ENCODE measurements at regions not wholly inside any gene's neighbourhood (a gene's known extent, or its start where the extent isn't known, plus 50 kb on each side); places are given as distances from the start of the nearest gene placed in this dataset.
"Not testable (repeated sequence)": the region's sequence is repeated elsewhere in the genome, so short reads cannot be mapped to it uniquely, and the experiment has no call there.

- no peak for ATAC-seq
- H3K27ac ChIP-seq = no peak overlapping the region
- intact Hi-C loops (cut with DNase I; ENCODE audit: low total_unique reads) (no loop called here), in situ Hi-C loops (cut with MboI; ENCODE audit: low sequenced_read_pairs in 4 of 4) (no loop called here)
- DNase-seq = no peak
- TF ChIP-seq, protein P1, sequence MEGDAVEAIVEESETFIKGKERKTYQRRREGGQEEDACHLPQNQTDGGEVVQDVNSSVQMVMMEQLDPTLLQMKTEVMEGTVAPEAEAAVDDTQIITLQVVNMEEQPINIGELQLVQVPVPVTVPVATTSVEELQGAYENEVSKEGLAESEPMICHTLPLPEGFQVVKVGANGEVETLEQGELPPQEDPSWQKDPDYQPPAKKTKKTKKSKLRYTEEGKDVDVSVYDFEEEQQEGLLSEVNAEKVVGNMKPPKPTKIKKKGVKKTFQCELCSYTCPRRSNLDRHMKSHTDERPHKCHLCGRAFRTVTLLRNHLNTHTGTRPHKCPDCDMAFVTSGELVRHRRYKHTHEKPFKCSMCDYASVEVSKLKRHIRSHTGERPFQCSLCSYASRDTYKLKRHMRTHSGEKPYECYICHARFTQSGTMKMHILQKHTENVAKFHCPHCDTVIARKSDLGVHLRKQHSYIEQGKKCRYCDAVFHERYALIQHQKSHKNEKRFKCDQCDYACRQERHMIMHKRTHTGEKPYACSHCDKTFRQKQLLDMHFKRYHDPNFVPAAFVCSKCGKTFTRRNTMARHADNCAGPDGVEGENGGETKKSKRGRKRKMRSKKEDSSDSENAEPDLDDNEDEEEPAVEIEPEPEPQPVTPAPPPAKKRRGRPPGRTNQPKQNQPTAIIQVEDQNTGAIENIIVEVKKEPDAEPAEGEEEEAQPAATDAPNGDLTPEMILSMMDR (IDR thresholded peaks at IDR 0.05 in 4 of 5, conservative IDR thresholded peaks at IDR 0.05 in 1 of 5) = no peak
- no peak for TF ChIP-seq POLR2A (IDR thresholded peaks at IDR 0.05)
- H3K36me3 ChIP-seq = no peaks in the 10 kb centered on the region
- H3K9me3 ChIP-seq = no peaks in the 10 kb centered on the region
- H3K27me3 ChIP-seq = no peaks in the 10 kb centered on the region
- peaks cover 6 to 9% of the 10 kb centered on the region in 2 donors for H3K4me1 ChIP-seq
- no peak overlapping the region for H3K4me3 ChIP-seq
These were observed 134.7 kb upstream of the RFLNA start for GRCh38 chr12:124160097-124160756.

- DNase-seq = not testable (repeated sequence)
These were observed 133.5 kb upstream of the RFLNA start for GRCh38 chr12:124161402-124161801.

DNA sequence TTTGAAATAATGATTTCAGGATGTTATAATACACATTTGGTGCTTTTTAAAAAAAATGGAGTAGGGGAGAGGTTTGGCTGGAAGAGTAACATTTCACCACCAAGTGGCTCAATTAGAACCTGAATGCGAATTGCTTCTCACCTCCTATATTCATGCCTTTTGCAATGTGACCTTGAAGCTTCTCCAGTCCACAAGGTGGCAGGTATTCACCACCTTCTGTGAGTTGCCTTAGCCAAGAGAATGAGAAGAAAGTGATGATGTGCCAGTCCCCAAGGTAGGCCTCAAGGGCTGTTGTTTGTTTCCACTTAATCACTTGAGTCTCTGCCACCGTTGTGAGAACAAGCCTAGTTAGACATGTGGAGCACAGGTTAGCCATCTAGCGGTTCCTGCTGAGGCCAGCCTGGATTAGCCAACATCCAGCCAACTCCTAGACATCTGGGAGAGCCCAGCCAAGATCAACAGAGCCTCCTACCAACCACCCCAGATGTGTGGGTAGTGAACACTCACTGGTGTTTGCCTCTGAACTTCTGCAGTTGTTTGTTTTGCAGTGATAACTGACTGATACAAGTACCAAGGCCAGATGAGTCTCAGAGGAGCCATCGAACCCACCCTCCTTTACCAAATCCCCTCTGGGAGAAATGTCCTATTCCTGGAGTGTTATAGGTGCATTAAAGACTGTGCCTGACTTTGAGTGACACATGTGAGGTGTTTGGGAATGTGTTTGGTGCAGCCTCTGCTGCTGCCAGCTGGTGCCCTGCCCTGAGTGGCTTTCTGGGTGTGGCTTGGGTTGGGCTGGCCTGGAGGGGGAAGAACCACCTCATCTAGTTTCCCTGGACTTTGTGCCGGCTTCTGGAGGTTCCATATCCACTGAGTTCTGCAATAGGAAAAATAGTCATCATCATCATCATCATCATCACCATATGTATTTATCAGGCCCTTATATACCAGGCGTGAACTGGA lies 132.5 kb upstream of the RFLNA start:
- no peak for ATAC-seq
- no peaks in the 10 kb centered on the region for H3K27me3 ChIP-seq
- no peak overlapping the region for H3K4me3 ChIP-seq
- in situ Hi-C loops (cut with MboI; ENCODE audit: low sequenced_read_pairs in 4 of 4) (no loop called here), intact Hi-C loops (cut with DNase I; ENCODE audit: low total_unique reads) (no loop called here)
- no peaks in the 10 kb centered on the region for H3K9me3 ChIP-seq
- peaks cover 6 to 8% of the 10 kb centered on the region in 2 donors for H3K4me1 ChIP-seq
- H3K36me3 ChIP-seq = no peaks in the 10 kb centered on the region
- DNase-seq = no peak
- no peak overlapping the region for H3K27ac ChIP-seq
- TF ChIP-seq, protein P1 (IDR thresholded peaks at IDR 0.05 in 4 of 5, conservative IDR thresholded peaks at IDR 0.05 in 1 of 5) = no peak

More at GRCh38 chr12:124161402-124161801, 133.5 kb upstream of the RFLNA start:
- intact Hi-C loops (cut with DNase I; ENCODE audit: low total_unique reads); H3K27ac ChIP-seq; H3K4me1 ChIP-seq; H3K36me3 ChIP-seq; ATAC-seq; H3K4me3 ChIP-seq; H3K9me3 ChIP-seq; H3K27me3 ChIP-seq; in situ Hi-C loops (cut with MboI; ENCODE audit: low sequenced_read_pairs in 4 of 4): not testable (repeated sequence)

GRCh38 chr12:124165695-124166094 lies 129.2 kb upstream of the RFLNA start:
- in situ Hi-C loops (cut with MboI; ENCODE audit: low sequenced_read_pairs in 4 of 4) = no loop called here
- H3K4me1 ChIP-seq = peaks cover 0 to 3% of the 10 kb centered on the region in 2 donors
- no peaks in the 10 kb centered on the region for H3K27me3 ChIP-seq
- ATAC-seq (no peak), DNase-seq (no peak)
- intact Hi-C loops (cut with DNase I; ENCODE audit: low total_unique reads) = no loop called here
- TF ChIP-seq, protein P1 (IDR thresholded peaks at IDR 0.05 in 4 of 5, conservative IDR thresholded peaks at IDR 0.05 in 1 of 5) = no peak
- TF ChIP-seq POLR2A (IDR thresholded peaks at IDR 0.05) = no peak
- no peaks in the 10 kb centered on the region for H3K9me3 ChIP-seq
- no peak overlapping the region for H3K4me3 ChIP-seq
- H3K27ac ChIP-seq = no peak overlapping the region
- no peaks in the 10 kb centered on the region for H3K36me3 ChIP-seq

DNA sequence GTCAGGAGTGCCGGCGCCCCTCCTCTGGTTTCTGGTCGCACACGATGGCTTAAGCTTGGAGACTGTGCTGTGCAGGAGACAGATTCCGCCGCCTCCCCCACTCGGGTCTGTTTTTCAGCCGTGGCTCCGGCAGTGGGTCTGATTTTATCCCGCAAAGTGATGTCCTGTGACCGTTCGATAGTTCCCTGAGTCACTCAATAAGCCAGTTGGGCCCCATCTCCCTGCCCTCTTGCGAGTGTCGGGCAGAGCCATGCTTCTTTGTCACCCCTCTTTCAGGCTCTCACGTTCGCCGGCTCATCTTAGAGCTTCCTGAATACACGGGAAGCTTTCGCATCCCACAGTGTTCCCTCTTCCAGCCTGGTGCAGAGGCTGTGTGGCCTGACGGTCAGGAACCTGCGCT lies 127.8 kb upstream of the RFLNA start:
- intact Hi-C loops (cut with DNase I; ENCODE audit: low total_unique reads) = no loop called here
- in situ Hi-C loops (cut with MboI; ENCODE audit: low sequenced_read_pairs in 4 of 4) = no loop called here
- no peak for ATAC-seq

More for the DNA sequence above, 127.8 kb upstream of the RFLNA start:
- DNase-seq = no peak
- H3K4me1 ChIP-seq = peaks cover 0 to 9% of the 10 kb centered on the region in 2 donors
- no peak overlapping the region for H3K4me3 ChIP-seq
- TF ChIP-seq POLR2A (IDR thresholded peaks at IDR 0.05) = no peak
- TF ChIP-seq, protein P1 (IDR thresholded peaks at IDR 0.05 in 4 of 5, conservative IDR thresholded peaks at IDR 0.05 in 1 of 5) = no peak
- no peaks in the 10 kb centered on the region for H3K9me3 ChIP-seq
- H3K27me3 ChIP-seq = no peaks in the 10 kb centered on the region
- H3K27ac ChIP-seq = no peak overlapping the region
- no peaks in the 10 kb centered on the region for H3K36me3 ChIP-seq
